HTR-8/SVneo (cell line): ENCODE measurements at regions not wholly inside any gene's neighbourhood (a gene's known extent, or its start where the extent isn't known, plus 50 kb on each side); places are given as distances from the start of the nearest gene placed in this dataset.

Experiments used
- DNase-seq: peaks from one replicate; pipeline ENCODE4 v3.0.0; 2011; ENCODE audit warnings: low spot score, mixed read lengths; ENCODE audit not compliant: insufficient read length
- FAIRE-seq: peaks from 2 replicates; lab custom pipeline; 2011; peaks lifted over from hg19 to GRCh38; lab: Jason Lieb, UNC

- no peak for DNase-seq
- no peak for FAIRE-seq
Observed at GRCh38 chr5:93130624-93131490, 450.2 kb downstream of the NR2F1-AS1 start.

DNA sequence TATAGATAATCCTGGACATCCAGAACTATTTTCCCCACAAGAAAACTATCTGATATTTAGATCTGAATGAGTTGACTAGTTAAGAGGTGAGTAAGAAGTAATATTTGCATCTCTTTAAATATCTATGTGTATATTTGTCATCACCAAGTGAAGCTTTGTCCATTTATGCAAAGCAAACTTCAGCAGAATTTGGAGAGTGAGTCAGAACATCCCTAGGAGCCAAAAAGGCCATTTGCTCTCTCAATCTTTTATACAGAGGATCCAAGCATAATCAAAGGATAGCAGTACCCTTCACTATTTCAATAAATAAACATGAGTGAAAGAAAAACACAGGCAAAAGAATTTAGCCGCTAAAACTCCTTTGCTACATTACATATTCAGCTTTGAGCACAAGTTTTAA, 454.4 kb downstream of the NR2F1-AS1 start:
- no peak for FAIRE-seq
- no peak for DNase-seq

GRCh38 chr5:93123127-93123526, 457.9 kb downstream of the NR2F1-AS1 start:
- DNase-seq = no peak
- no peak for FAIRE-seq

- no peak for DNase-seq
- FAIRE-seq = no peak
Observed at GRCh38 chr5:93122446-93122845, 458.6 kb downstream of the NR2F1-AS1 start.

DNA sequence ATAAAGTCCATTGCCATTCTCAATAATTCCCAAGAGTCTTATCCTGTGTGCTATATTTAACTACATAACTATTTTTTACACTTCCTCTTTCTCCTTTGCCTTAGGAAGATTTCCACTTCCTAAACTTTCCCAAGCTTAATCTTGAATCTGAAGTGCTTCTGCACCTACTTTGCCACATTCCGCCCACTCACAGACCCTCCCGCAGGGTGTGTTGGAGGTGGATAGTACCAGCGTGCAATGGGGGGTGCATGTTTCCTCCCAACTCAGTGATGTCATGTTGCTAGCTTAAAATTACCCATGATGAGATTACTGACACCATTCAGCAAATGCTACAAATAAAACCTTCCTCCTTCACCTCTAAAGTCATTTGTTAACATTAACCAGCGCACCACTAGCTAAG, 460.2 kb downstream of the NR2F1-AS1 start:
- FAIRE-seq (no peak), DNase-seq (no peak)

DNA sequence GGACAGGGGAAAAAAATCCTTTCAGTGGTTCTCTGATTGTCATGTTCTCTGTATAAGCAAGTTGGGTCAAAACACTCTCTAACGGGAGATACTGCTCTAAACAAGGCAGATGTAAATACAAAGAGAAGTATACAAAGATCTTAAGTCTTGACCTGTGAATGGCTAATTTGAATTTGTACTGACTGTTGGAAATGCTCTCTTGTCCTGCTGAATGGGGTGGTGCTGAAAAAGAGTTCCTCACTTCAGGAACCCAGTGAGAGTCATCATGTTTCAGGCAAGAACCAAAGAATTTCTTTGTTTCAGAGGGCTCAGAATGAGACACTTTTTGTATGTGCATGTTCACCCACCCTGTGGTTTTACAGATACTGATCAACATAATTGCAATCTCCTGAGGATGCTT, 461.0 kb downstream of the NR2F1-AS1 start:
- FAIRE-seq = no peak
- no peak for DNase-seq

DNA sequence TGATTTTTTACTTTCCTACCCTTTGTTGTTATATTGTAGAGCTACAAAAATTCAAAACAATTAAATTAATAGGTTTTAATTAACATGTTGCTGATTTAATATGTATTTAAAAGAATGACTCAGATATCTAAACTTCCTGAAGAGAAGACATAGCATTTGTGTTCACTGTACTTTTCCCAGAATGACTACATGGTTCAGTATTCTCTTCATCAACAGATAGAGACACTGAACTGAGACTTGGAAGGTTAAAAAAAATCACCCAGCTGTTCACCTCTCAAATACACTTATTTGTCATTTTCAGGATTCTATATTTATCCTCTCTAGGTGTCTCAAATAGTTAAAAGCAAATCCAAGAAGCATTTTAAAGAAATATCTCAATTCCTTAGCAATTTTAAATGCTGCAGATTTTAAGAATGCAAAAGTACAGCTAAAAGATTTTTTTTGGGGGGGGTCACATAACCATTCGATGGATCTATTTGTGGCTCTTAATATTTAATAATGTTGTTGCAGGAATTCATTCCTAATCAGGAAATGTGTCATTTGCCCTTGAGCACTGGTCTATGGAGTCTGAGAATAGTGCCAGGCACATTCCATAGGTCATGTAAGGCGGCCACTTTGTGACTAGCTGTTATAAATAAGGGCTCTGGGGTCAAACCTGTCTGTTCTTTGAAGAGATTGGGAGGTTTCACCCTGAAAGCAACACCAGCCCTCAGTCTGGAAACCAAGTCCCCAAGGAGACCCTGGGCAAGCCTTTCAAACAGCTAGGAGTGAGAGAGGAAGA, 463.1 kb downstream of the NR2F1-AS1 start:
- FAIRE-seq (no peak), DNase-seq (no peak)

DNA sequence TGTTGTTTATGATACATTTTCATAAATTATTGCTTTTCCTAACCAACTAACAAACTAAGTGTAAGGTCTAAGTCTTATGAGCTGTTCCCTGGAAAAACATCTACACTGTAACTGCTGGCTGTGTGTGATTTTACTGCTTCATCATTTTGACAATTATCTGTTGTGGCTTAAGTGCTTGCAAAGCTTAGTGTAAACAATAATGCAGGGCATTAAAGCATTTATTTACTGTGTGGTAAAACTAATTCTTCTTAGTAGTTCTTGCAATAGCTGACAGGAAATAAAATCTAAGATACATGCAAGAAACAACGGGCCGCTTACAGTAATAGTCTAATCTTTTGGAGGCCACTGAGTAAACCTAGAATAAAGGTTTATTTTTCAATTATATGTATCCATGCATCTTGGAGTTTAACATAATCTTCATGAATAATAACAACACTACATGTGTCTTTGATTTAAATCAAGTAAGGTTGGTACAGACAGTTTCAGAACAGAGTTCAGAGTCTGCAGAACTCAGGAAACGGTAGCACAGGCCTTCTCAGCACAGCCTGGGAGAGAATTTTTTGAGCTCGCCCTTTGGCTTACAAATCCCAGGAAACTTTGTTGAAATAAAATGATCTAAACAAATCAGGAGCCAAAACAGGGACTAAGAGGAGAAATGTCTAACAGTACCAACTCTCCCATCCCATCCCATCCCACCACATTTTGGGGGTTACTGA, 473.1 kb downstream of the NR2F1-AS1 start:
- no peak for FAIRE-seq
- DNase-seq = no peak

- FAIRE-seq = no peak
- no peak for DNase-seq
Observed at GRCh38 chr5:93107141-93107540, 473.9 kb downstream of the NR2F1-AS1 start.

DNA sequence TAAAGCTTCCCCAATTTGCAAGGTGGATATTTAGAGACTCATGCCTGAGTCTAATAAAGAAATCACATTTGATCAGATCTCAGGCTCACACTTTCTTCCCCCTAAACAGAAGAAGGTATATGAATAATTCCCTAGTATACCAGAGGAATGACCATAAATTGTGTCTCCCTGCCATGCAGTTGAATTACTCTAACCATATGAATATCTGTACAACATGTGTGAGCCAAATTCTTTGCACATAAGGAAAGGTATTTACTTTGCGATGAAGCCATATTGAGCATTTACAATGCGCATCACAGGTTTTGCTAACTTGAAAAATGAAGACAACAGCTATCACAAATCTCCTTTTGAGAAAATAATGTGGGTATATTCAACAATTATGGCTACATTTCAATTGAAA, 479.4 kb downstream of the NR2F1-AS1 start:
- FAIRE-seq (no peak), DNase-seq (no peak)

DNA sequence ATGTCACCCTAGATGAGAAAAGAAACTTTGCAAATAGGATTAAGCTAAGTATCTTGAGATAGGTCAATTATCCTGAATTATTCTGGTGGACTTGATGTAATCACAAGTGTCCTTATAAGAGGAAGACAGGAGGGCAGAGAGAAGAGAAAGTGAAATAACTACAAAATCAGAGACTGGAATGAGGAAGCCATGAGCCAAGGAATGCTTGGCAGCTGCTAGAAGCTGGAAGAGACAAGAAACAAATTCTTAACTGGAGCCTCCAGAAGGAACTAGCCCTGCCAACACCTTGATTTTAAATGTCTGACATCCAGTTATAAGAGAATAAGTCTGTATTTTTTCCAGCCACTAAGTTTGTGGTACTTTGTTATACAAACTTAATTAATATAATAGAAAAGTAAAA, 480.0 kb downstream of the NR2F1-AS1 start:
- DNase-seq (no peak), FAIRE-seq (no peak)

GRCh38 chr5:93100428-93100827, 480.6 kb downstream of the NR2F1-AS1 start:
- FAIRE-seq (no peak), DNase-seq (no peak)

- FAIRE-seq = no peak
- DNase-seq = peak; percentile 9
Observed at GRCh38 chr5:93099902-93100347, 481.1 kb downstream of the NR2F1-AS1 start.

GRCh38 chr5:93096561-93096960, 484.5 kb downstream of the NR2F1-AS1 start:
- FAIRE-seq = no peak
- DNase-seq = no peak

DNA sequence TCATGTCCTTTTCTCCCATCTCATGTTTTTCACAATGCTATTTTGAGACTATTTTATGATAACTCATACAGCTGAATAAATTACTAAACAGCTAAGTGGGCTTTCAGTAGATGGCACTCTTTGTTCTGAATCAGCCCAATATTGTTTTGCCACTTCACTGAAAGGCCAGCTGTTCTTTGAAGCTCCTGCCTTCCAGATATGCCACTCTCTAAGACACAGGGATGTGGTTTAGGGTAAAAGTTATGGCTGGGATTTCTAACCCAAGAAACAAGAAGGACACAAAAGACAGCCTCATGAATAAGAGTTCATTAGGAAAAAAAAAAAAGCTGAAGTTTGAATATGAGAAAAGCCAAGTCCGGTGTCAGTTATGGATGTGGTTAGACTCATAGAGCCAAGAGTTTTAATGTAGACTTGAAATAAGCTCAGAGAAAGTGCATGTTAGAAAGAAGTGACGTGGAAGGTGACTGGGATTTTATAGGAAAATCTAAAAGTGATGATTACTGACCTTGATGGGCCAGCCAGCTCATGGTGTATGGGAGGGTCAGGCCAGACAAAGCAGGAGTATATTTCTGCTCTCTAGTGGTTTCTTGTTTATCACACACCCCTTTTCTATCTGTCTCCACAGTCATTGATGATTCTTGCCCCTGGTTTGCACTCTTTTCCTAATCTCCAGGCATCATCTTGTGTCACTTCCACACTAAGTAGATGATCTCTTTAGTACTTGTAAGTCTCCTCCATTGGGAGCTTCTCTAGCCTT, 488.5 kb downstream of the NR2F1-AS1 start:
- DNase-seq (no peak), FAIRE-seq (no peak)

GRCh38 chr5:93090698-93091097, 490.3 kb downstream of the NR2F1-AS1 start:
- FAIRE-seq (no peak), DNase-seq (no peak)

GRCh38 chr5:93088592-93089389, 492.2 kb downstream of the NR2F1-AS1 start:
- DNase-seq (no peak), FAIRE-seq (no peak)

- DNase-seq = no peak
- FAIRE-seq = no peak
Observed at GRCh38 chr5:93087326-93087725, 493.7 kb downstream of the NR2F1-AS1 start.

GRCh38 chr5:93082981-93083380, 498.0 kb downstream of the NR2F1-AS1 start:
- no peak for DNase-seq

More at GRCh38 chr5:93082981-93083380, 498.0 kb downstream of the NR2F1-AS1 start:
- no peak for FAIRE-seq
